ENCODE measurements at regions not wholly inside any gene's neighbourhood (a gene's known extent, or its start where the extent isn't known, plus 50 kb on each side); places are given as distances from the start of the nearest gene placed in this dataset.

DNA sequence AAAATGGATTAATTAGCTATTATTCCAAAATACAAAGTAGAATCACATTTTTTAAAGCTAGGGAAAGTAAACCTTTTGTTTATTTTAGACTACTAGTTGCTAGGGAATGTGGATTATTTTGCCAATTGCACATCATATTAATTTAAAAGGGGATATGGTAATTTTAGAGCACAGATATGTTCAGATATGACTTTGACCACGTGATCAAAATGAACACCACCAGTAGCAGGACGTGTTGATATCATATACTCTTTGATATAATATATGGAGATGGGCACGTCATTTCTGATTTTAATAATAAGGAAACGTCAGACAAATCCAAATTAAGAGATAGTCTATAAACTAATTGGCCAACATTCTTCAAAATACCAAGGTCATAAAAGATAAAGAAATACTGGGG, 1188.3 kb upstream of the CNTN5 start:
- Histone ChIP-seq H3K9me3 (no peaks in the 10 kb centered on the region), H3K4me1 (no peaks in the 10 kb centered on the region), H3K36me3 (no peaks in the 10 kb centered on the region), H3K4me3 (no peak overlapping the region), H3K27ac (no peak overlapping the region), H3K27me3 (no peaks in the 10 kb centered on the region)
- TF ChIP-seq POLR2AphosphoS5 (IDR thresholded peaks at IDR 0.05) (no peak), POLR2A (IDR thresholded peaks at IDR 0.05) (no peak), EP300 (IDR thresholded peaks at IDR 0.05) (no peak)
- TF ChIP-seq, protein P1, sequence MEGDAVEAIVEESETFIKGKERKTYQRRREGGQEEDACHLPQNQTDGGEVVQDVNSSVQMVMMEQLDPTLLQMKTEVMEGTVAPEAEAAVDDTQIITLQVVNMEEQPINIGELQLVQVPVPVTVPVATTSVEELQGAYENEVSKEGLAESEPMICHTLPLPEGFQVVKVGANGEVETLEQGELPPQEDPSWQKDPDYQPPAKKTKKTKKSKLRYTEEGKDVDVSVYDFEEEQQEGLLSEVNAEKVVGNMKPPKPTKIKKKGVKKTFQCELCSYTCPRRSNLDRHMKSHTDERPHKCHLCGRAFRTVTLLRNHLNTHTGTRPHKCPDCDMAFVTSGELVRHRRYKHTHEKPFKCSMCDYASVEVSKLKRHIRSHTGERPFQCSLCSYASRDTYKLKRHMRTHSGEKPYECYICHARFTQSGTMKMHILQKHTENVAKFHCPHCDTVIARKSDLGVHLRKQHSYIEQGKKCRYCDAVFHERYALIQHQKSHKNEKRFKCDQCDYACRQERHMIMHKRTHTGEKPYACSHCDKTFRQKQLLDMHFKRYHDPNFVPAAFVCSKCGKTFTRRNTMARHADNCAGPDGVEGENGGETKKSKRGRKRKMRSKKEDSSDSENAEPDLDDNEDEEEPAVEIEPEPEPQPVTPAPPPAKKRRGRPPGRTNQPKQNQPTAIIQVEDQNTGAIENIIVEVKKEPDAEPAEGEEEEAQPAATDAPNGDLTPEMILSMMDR (IDR thresholded peaks at IDR 0.05), result no peak
- WGBS, 2 donors, result 61 to 77% methylated on average over 4 of the region's 4 CpGs
- DNase-seq, result no peak
- intact Hi-C loops (cut with DNase I), result no loop called here

DNA sequence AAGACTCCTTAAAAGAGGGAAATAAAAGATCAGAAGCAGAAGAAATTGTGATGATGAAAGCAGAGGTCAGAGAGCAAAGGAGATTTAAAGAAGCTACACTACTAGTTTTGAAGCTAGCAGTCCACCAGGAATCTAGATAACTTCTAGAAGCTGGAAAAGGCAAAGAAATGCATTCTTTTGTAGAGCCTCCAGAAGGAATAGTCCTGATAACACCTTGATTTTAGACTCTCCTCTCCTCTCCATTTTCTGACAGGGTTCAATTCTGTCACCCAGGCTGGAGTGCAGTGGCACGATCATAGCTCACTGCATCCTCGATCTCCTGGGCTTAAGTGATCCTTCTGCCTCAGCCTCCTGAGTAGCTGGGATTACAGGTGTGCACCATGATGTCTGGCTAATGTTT, 1187.3 kb upstream of the CNTN5 start:
- Histone ChIP-seq H3K9me3 (no peaks in the 10 kb centered on the region), H3K4me3 (no peak overlapping the region), H3K27me3 (no peaks in the 10 kb centered on the region), H3K4me1 (no peaks in the 10 kb centered on the region), H3K36me3 (no peaks in the 10 kb centered on the region), H3K27ac (no peak overlapping the region)
- TF ChIP-seq, protein P1 (IDR thresholded peaks at IDR 0.05), result no peak
- TF ChIP-seq POLR2AphosphoS5 (IDR thresholded peaks at IDR 0.05) (no peak), POLR2A (IDR thresholded peaks at IDR 0.05) (no peak), EP300 (IDR thresholded peaks at IDR 0.05) (no peak)
- 80 to 90% methylated on average over 2 of the region's 2 CpGs for WGBS, 2 donors
- intact Hi-C loops (cut with DNase I), result no loop called here
- DNase-seq, result no peak

DNA sequence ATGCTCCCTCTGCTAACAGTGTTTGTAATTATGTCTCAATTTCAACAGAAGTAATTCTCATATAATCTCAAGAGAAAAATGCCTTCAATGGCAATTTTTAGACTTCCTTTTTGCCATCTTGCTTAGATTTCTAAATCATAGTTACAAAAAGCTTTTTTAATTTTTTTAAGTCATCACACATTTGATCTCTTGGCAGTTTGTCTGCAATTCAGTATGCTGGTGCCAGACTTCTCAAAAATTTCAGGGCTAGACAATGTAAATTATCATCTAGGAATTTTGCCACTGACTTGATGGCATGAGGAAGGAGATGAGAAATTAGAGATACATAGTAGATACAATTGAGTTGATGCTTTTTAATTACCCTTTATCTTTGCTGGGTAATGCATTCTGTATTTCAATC, 1176.7 kb upstream of the CNTN5 start:
- Histone ChIP-seq H3K4me3 (no peak overlapping the region), H3K36me3 (no peaks in the 10 kb centered on the region), H3K27ac (no peak overlapping the region), H3K27me3 (no peaks in the 10 kb centered on the region), H3K9me3 (peaks cover 0 to 2% (median 0%) of the 10 kb centered on the region in 4 donors), H3K4me1 (no peaks in the 10 kb centered on the region)
- TF ChIP-seq, protein P1 (IDR thresholded peaks at IDR 0.05), result no peak
- TF ChIP-seq POLR2AphosphoS5 (IDR thresholded peaks at IDR 0.05), result no peak
- TF ChIP-seq EP300 (IDR thresholded peaks at IDR 0.05), result no peak
- DNase-seq, result no peak
- intact Hi-C loops (cut with DNase I), result no loop called here

DNA sequence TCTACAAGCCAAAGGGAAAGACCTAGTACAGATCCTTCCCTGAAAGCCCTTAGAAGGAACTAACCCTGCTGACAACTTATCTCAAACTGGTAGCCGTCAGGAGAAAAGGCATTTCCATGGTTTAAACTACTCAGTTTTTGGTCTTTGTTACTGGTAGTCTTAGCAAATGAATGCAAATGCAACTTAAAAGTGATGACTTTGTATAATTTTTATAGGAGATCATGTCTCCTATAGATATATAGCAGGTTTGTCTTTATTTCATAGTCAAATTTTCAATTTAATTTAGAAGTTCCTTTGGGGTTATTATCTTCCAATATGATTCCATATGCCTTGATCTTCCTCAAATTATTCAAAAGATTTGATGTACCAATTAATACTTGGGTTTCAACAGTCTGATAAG, 1173.0 kb upstream of the CNTN5 start:
- H3K4me1 ChIP-seq, result no peaks in the 10 kb centered on the region
- no peaks in the 10 kb centered on the region for H3K27me3 ChIP-seq
- 93 to 94% methylated on average over 1 of the region's 1 CpG for WGBS, 2 donors
- no peak overlapping the region for H3K4me3 ChIP-seq
- H3K36me3 ChIP-seq, result no peaks in the 10 kb centered on the region
- no peak for DNase-seq
- H3K27ac ChIP-seq, result no peak overlapping the region
- no peaks in the 10 kb centered on the region for H3K9me3 ChIP-seq
- intact Hi-C loops (cut with DNase I), result no loop called here
- no peak for TF ChIP-seq POLR2AphosphoS5 (IDR thresholded peaks at IDR 0.05)
- TF ChIP-seq, protein P1 (IDR thresholded peaks at IDR 0.05), result no peak
- no peak for TF ChIP-seq POLR2A (IDR thresholded peaks at IDR 0.05)
- no peak for TF ChIP-seq EP300 (IDR thresholded peaks at IDR 0.05)

DNA sequence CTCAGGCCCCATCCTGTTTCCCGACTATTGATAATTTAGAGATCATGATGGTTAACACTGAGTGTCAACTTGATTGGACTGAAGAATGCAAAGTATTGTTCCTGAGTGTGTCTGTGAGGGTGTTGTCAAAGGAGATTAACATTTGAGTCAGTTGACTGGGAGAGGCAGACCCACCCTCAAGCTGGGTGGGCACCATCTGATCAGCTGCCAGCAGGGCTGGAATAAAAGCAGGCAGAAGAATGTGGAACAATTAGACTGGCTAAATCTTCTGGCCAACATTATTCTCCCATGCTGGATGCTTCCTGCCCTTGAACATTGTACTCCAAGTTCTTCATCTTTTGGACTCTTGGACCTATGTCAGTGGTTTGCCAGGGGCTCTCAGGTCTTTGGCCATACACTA, 1170.0 kb upstream of the CNTN5 start:
- no peak for DNase-seq
- Histone ChIP-seq H3K36me3 (no peaks in the 10 kb centered on the region), H3K27me3 (no peaks in the 10 kb centered on the region), H3K4me3 (no peak overlapping the region), H3K9me3 (no peaks in the 10 kb centered on the region), H3K4me1 (no peaks in the 10 kb centered on the region), H3K27ac (no peak overlapping the region)
- 66 to 75% methylated on average over 1 of the region's 1 CpG for WGBS, 2 donors
- intact Hi-C loops (cut with DNase I), result no loop called here
- TF ChIP-seq POLR2A (IDR thresholded peaks at IDR 0.05), result no peak
- TF ChIP-seq POLR2AphosphoS5 (IDR thresholded peaks at IDR 0.05), result no peak
- no peak for TF ChIP-seq EP300 (IDR thresholded peaks at IDR 0.05)
- TF ChIP-seq, protein P1 (IDR thresholded peaks at IDR 0.05), result no peak

Data from sigmoid colon (tissue), 6 donors.